ENCODE measurements at regions not wholly inside any gene's neighbourhood (a gene's known extent, or its start where the extent isn't known, plus 50 kb on each side); places are given as distances from the start of the nearest gene placed in this dataset.

GRCh38 chr1:221075911-221076310 is 196.7 kb downstream of the HLX start:
- H3K27me3 ChIP-seq (ENCODE audit: insufficient read depth, low read length) = no peaks in the 10 kb centered on the region
- no peaks in the 10 kb centered on the region for H3K36me3 ChIP-seq (ENCODE audit: insufficient read depth, low read length)
- H3K79me2 ChIP-seq (ENCODE audit: insufficient read depth, low read length) = no peaks in the 10 kb centered on the region
- no peaks in the 10 kb centered on the region for H3K9me3 ChIP-seq (ENCODE audit: low read length)
- no peak overlapping the region for H2AFZ ChIP-seq (ENCODE audit: low read length)
- no peak overlapping the region for H3K4me2 ChIP-seq (ENCODE audit: low read length)
- H3K9me2 ChIP-seq (ENCODE audit: low read depth, low read length) = no peaks in the 10 kb centered on the region
- H4K20me1 ChIP-seq (ENCODE audit: insufficient read depth, low read length) = no peaks in the 10 kb centered on the region
- no peak overlapping the region for H3K27ac ChIP-seq (ENCODE audit: low read depth, low read length, poor library complexity, severe bottlenecking)
- H3K4me3 ChIP-seq (ENCODE audit: low read depth, low read length, poor library complexity, severe bottlenecking) = no peak overlapping the region
- H3F3A ChIP-seq (ENCODE audit: insufficient read depth, low read length) = no peaks in the 10 kb centered on the region
- H3K4me1 ChIP-seq (ENCODE audit: insufficient read depth, low read length, severe bottlenecking) = no peaks in the 10 kb centered on the region
- no peak overlapping the region for H3K9ac ChIP-seq (ENCODE audit: low read length)
- no peak for TF ChIP-seq CTCF (IDR thresholded peaks at IDR 0.05; ENCODE audit: low read length)

- Histone ChIP-seq H3K4me2 (ENCODE audit: low read length) (no peak overlapping the region), H3K4me3 (ENCODE audit: low read depth, low read length, poor library complexity, severe bottlenecking) (no peak overlapping the region), H3K4me1 (ENCODE audit: insufficient read depth, low read length, severe bottlenecking) (no peaks in the 10 kb centered on the region), H3K9me2 (ENCODE audit: low read depth, low read length) (no peaks in the 10 kb centered on the region), H4K20me1 (ENCODE audit: insufficient read depth, low read length) (no peaks in the 10 kb centered on the region), H3K9me3 (ENCODE audit: low read length) (no peaks in the 10 kb centered on the region), H3K27ac (ENCODE audit: low read depth, low read length, poor library complexity, severe bottlenecking) (no peak overlapping the region), H2AFZ (ENCODE audit: low read length) (no peak overlapping the region), H3F3A (ENCODE audit: insufficient read depth, low read length) (no peaks in the 10 kb centered on the region), H3K36me3 (ENCODE audit: insufficient read depth, low read length) (no peaks in the 10 kb centered on the region), H3K9ac (ENCODE audit: low read length) (no peak overlapping the region), H3K27me3 (ENCODE audit: insufficient read depth, low read length) (no peaks in the 10 kb centered on the region), H3K79me2 (ENCODE audit: insufficient read depth, low read length) (no peaks in the 10 kb centered on the region)
- no peak for TF ChIP-seq EZH2 (IDR thresholded peaks at IDR 0.05; ENCODE audit: borderline replicate concordance, low read length)
Observed at GRCh38 chr1:221076391-221076811, 197.2 kb downstream of the HLX start.

GRCh38 chr1:221078260-221078965 is 199.2 kb downstream of the HLX start:
- no peak overlapping the region for H2AFZ ChIP-seq (ENCODE audit: low read length)
- no peaks in the 10 kb centered on the region for H3K4me1 ChIP-seq (ENCODE audit: insufficient read depth, low read length, severe bottlenecking)
- H3K9me2 ChIP-seq (ENCODE audit: low read depth, low read length) = no peaks in the 10 kb centered on the region
- H3F3A ChIP-seq (ENCODE audit: insufficient read depth, low read length) = no peaks in the 10 kb centered on the region
- no peaks in the 10 kb centered on the region for H4K20me1 ChIP-seq (ENCODE audit: insufficient read depth, low read length)
- no peaks in the 10 kb centered on the region for H3K36me3 ChIP-seq (ENCODE audit: insufficient read depth, low read length)
- H3K79me2 ChIP-seq (ENCODE audit: insufficient read depth, low read length) = no peaks in the 10 kb centered on the region
- H3K9me3 ChIP-seq (ENCODE audit: low read length) = no peaks in the 10 kb centered on the region
- TF ChIP-seq CTCF (IDR thresholded peaks at IDR 0.05; ENCODE audit: low read length) = no peak
- TF ChIP-seq EZH2 (IDR thresholded peaks at IDR 0.05; ENCODE audit: borderline replicate concordance, low read length) = no peak
- no peak overlapping the region for H3K4me2 ChIP-seq (ENCODE audit: low read length)
- H3K27me3 ChIP-seq (ENCODE audit: insufficient read depth, low read length) = no peaks in the 10 kb centered on the region
- H3K27ac ChIP-seq (ENCODE audit: low read depth, low read length, poor library complexity, severe bottlenecking) = no peak overlapping the region
- H3K9ac ChIP-seq (ENCODE audit: low read length) = no peak overlapping the region
- H3K4me3 ChIP-seq (ENCODE audit: low read depth, low read length, poor library complexity, severe bottlenecking) = no peak overlapping the region

GRCh38 chr1:221083902-221084301 is 204.7 kb downstream of the HLX start:
- Histone ChIP-seq H3K79me2 (ENCODE audit: insufficient read depth, low read length) (no peaks in the 10 kb centered on the region), H3K9ac (ENCODE audit: low read length) (no peak overlapping the region), H3K4me1 (ENCODE audit: insufficient read depth, low read length, severe bottlenecking) (no peaks in the 10 kb centered on the region), H3K36me3 (ENCODE audit: insufficient read depth, low read length) (no peaks in the 10 kb centered on the region), H3K27ac (ENCODE audit: low read depth, low read length, poor library complexity, severe bottlenecking) (no peak overlapping the region), H3K9me2 (ENCODE audit: low read depth, low read length) (no peaks in the 10 kb centered on the region), H3K4me3 (ENCODE audit: low read depth, low read length, poor library complexity, severe bottlenecking) (no peak overlapping the region), H3K27me3 (ENCODE audit: insufficient read depth, low read length) (no peaks in the 10 kb centered on the region), H4K20me1 (ENCODE audit: insufficient read depth, low read length) (no peaks in the 10 kb centered on the region), H3K9me3 (ENCODE audit: low read length) (no peaks in the 10 kb centered on the region), H2AFZ (ENCODE audit: low read length) (no peak overlapping the region), H3F3A (ENCODE audit: insufficient read depth, low read length) (no peaks in the 10 kb centered on the region), H3K4me2 (ENCODE audit: low read length) (no peak overlapping the region)
- TF ChIP-seq EZH2 (IDR thresholded peaks at IDR 0.05; ENCODE audit: borderline replicate concordance, low read length) = no peak
- no peak for TF ChIP-seq CTCF (IDR thresholded peaks at IDR 0.05; ENCODE audit: low read length)
